Body of pancreas (tissue), 4 donors: ENCODE measurements at regions not wholly inside any gene's neighbourhood (a gene's known extent, or its start where the extent isn't known, plus 50 kb on each side); places are given as distances from the start of the nearest gene placed in this dataset.

Source experiments
- ATAC-seq: fragments of 150-250 bp; one replicate; pipeline ENCODE4 v1.9.1; 2016
- DNase-seq, 4 donors: peaks; one replicate each; pipeline ENCODE4 v3.0.0-alpha.2; 2019
- H3K27ac ChIP-seq, 4 donors: fragments of 200-600 bp; sonication (generic); 1 replicate in 3 of 4; 2 replicates in 1 of 4; pipeline versions ENCODE4 v1.5.1 to v1.6.1; 2016 to 2019; ENCODE audit warnings: mild to moderate bottlenecking in 1 of 4, mixed read lengths in 1 of 4, moderate library complexity in 1 of 4
- H3K27me3 ChIP-seq, 2 donors: fragments of 200-600 bp; sonication (generic); one replicate each; pipeline ENCODE4 v1.6.0; 2016; ENCODE audit warnings: mild to moderate bottlenecking in 1 of 2
- H3K36me3 ChIP-seq, 2 donors: fragments of 200-600 bp; sonication (generic); replicated peaks in 1 of 2; 2 replicates each; pipeline ENCODE4 v1.5.1; 2016; ENCODE audit warnings: low read depth in 2 of 2; ENCODE audit not compliant: insufficient read depth in 1 of 2
- H3K4me1 ChIP-seq: fragments of 200-600 bp; sonication (generic); one replicate; pipeline ENCODE4 v1.6.0; 2016
- H3K4me3 ChIP-seq, 2 donors: fragments of 200-600 bp; sonication (generic); 1 replicate in 1 of 2; 2 replicates in 1 of 2; pipeline ENCODE4 v1.5.1; 2016 to 2019
- H3K9me3 ChIP-seq, 3 donors: fragments of 200-600 bp; sonication (generic); 1 replicate in 2 of 3; 2 replicates in 1 of 3; pipeline ENCODE4 v1.5.1; 2016
- CTCF ChIP-seq, 7 experiments: fragments of 450-650 bp in 4 of 7; fragments of 200-600 bp in 3 of 7; sonication (generic) in 3 of 7; IDR thresholded peaks; one replicate each; pipeline ENCODE4 v1.5.1; 2016 to 2019; ENCODE audit warnings: antibody characterized with exemption in 7 of 7
- POLR2A ChIP-seq, 3 donors: fragments of 450-650 bp; IDR thresholded peaks; one replicate each; pipeline ENCODE4 v1.6.1; 2016; ENCODE audit warnings: antibody characterized with exemption in 3 of 3, mild to moderate bottlenecking in 2 of 3
- WGBS, 2 donors: methylation state at CpG; one replicate each; pipeline ENCODE4 v1.1.5; 2017; 5-methylcytosine and 5-hydroxymethylcytosine counted together
- intact Hi-C: fragments of 100-400 bp; cut with DNase I; formaldehyde crosslinking; loops from one replicate; pipeline ENCODE4 v1.15.1; 2023

- H3K27ac ChIP-seq, result peak overlapping the region in 2 of 4 donors; percentile 61 to 63
- TF ChIP-seq CTCF (IDR thresholded peaks at IDR 0.05) (no peak), POLR2A (IDR thresholded peaks at IDR 0.05) (no peak)
- DNase-seq, result no peak
Observed at GRCh38 chr15:77542491-77543001, 90.2 kb downstream of the LINGO1 start.

GRCh38 chr15:77541421-77542181 is 91.1 kb downstream of the LINGO1 start:
- Histone ChIP-seq H3K4me3 (no peak overlapping the region), H3K27me3 (no peaks in the 10 kb centered on the region), H3K36me3 (no peaks in the 10 kb centered on the region), H3K9me3 (no peaks in the 10 kb centered on the region), H3K27ac (no peak overlapping the region), H3K4me1 (peaks cover 39% of the 10 kb centered on the region)
- TF ChIP-seq POLR2A (IDR thresholded peaks at IDR 0.05) (no peak), CTCF (IDR thresholded peaks at IDR 0.05) (no peak)
- intact Hi-C loops, result loop anchor here (10.0 kb wide), 1 partner anchor 517 kb away; no protein-coding TSS in a partner anchor
- ATAC-seq, result no peak
- 74 to 88% methylated on average over 13 of the region's 13 CpGs for WGBS, 2 donors
- no peak for DNase-seq

More at GRCh38 chr15:77542491-77543001, 90.2 kb downstream of the LINGO1 start:
- no peak for ATAC-seq
- H3K9me3 ChIP-seq, result no peaks in the 10 kb centered on the region
- WGBS, 2 donors, result 90 to 91% methylated on average over 16 of the region's 16 CpGs
- H3K4me3 ChIP-seq, result no peak overlapping the region
- no peaks in the 10 kb centered on the region for H3K36me3 ChIP-seq
- intact Hi-C loops, result loop anchor here (10.0 kb wide), 1 partner anchor 518 kb away; no protein-coding TSS in a partner anchor
- peaks cover 39% of the 10 kb centered on the region for H3K4me1 ChIP-seq
- H3K27me3 ChIP-seq, result no peaks in the 10 kb centered on the region

- no peak for ATAC-seq
- no peak for DNase-seq
- intact Hi-C loops, result loop anchor here (10.0 kb wide), 1 partner anchor 516 kb away; no protein-coding TSS in a partner anchor
- no peaks in the 10 kb centered on the region for H3K36me3 ChIP-seq
- no peak overlapping the region for H3K4me3 ChIP-seq
- peaks cover 39% of the 10 kb centered on the region for H3K4me1 ChIP-seq
- no peaks in the 10 kb centered on the region for H3K27me3 ChIP-seq
- no peak overlapping the region for H3K27ac ChIP-seq
- H3K9me3 ChIP-seq, result no peaks in the 10 kb centered on the region
- WGBS, 2 donors, result 83 to 91% methylated on average over 7 to 13 of the region's 13 CpGs
- TF ChIP-seq CTCF (IDR thresholded peaks at IDR 0.05) (no peak), POLR2A (IDR thresholded peaks at IDR 0.05) (no peak)
Observed at GRCh38 chr15:77540312-77541060, 92.2 kb downstream of the LINGO1 start.

- DNase-seq (peak; percentile 92 to 98 (median 96)), ATAC-seq (peak; percentile 77)
- H3K27ac ChIP-seq, result peak overlapping the region in 3 of 4 donors; percentile 36 to 68 (median 53)
Observed at GRCh38 chr15:77538793-77539497, 93.8 kb downstream of the LINGO1 start.

More at GRCh38 chr15:77538793-77539497, 93.8 kb downstream of the LINGO1 start:
- WGBS, 2 donors, result 8 to 29% methylated on average over 5 of the region's 5 CpGs
- Histone ChIP-seq H3K4me1 (peaks cover 34% of the 10 kb centered on the region), H3K9me3 (no peaks in the 10 kb centered on the region), H3K27me3 (no peaks in the 10 kb centered on the region), H3K36me3 (no peaks in the 10 kb centered on the region), H3K4me3 (no peak overlapping the region)
- intact Hi-C loops, result no loop called here
- TF ChIP-seq CTCF (IDR thresholded peaks at IDR 0.05) (peak in 1 of 7 experiments; percentile 24), POLR2A (IDR thresholded peaks at IDR 0.05) (no peak)
